ENCODE measurements at regions not wholly inside any gene's neighbourhood (a gene's known extent, or its start where the extent isn't known, plus 50 kb on each side); places are given as distances from the start of the nearest gene placed in this dataset.

DNA sequence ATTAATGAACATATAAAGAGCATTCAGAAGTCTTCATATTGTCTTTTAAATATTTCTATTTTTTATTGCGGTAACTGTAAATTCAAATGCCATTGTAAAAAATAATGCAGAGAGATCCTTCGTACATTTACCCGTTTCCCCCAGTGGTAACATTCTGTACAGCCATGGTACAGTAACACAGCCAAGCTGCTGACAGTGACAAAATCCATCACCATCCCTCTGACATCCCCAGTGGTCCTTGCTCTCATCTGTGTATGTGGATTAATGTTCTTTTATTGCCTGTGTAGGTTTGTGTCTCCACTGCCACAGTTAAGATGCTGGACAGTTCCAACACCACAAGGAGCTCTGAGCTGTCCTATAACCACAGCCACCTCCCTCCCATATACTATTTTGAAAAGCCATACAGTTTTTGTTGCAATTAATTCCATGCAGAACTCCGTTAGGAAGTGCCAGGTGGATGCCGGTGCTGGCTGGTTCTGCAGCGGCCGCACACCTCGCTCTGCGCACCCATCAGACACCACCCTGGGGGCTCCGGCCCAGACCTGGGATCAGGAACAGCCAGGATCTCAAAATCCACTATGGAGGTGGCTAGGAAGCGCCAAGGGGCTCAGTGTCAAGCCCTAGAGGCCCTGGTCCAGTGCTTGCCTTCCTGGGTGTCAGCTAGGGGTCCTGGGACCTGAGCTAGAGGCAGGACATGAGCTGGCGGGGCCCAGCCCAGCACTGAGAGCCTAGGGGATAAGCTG, 93.1 kb upstream of the PMEPA1 start:
- TF ChIP-seq, protein P1, sequence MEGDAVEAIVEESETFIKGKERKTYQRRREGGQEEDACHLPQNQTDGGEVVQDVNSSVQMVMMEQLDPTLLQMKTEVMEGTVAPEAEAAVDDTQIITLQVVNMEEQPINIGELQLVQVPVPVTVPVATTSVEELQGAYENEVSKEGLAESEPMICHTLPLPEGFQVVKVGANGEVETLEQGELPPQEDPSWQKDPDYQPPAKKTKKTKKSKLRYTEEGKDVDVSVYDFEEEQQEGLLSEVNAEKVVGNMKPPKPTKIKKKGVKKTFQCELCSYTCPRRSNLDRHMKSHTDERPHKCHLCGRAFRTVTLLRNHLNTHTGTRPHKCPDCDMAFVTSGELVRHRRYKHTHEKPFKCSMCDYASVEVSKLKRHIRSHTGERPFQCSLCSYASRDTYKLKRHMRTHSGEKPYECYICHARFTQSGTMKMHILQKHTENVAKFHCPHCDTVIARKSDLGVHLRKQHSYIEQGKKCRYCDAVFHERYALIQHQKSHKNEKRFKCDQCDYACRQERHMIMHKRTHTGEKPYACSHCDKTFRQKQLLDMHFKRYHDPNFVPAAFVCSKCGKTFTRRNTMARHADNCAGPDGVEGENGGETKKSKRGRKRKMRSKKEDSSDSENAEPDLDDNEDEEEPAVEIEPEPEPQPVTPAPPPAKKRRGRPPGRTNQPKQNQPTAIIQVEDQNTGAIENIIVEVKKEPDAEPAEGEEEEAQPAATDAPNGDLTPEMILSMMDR (IDR thresholded peaks at IDR 0.05) = no peak
- TF ChIP-seq POLR2AphosphoS5 (IDR thresholded peaks at IDR 0.05) (no peak), POLR2A (IDR thresholded peaks at IDR 0.05) (no peak), EP300 (IDR thresholded peaks at IDR 0.05) (no peak)
